K562 (cell line): ENCODE measurements at regions not wholly inside any gene's neighbourhood (a gene's known extent, or its start where the extent isn't known, plus 50 kb on each side); places are given as distances from the start of the nearest gene placed in this dataset.

ENCODE experiments used
- ZNF274 ChIP-seq: IDR thresholded peaks from 2 replicates; pipeline ENCODE4 v1.6.1; 2011; ENCODE audit warnings: low read depth, mild to moderate bottlenecking, low read length, moderate library complexity, borderline replicate concordance
- TF ChIP-seq, protein P1 (sequence below): fragments of 450-650 bp; IDR thresholded peaks from one replicate; pipeline ENCODE4 v1.6.1; 2018; ENCODE audit warnings: mild to moderate bottlenecking, moderate library complexity; ENCODE audit not compliant: partially characterized antibody
- TF ChIP-seq, protein P2 (sequence below): fragments of 250-450 bp; sonication (Bioruptor Pico); IDR thresholded peaks from 2 replicates; pipeline ENCODE4 v1.4.0; 2020; ENCODE audit warnings: mild to moderate bottlenecking, moderate library complexity

DNA sequence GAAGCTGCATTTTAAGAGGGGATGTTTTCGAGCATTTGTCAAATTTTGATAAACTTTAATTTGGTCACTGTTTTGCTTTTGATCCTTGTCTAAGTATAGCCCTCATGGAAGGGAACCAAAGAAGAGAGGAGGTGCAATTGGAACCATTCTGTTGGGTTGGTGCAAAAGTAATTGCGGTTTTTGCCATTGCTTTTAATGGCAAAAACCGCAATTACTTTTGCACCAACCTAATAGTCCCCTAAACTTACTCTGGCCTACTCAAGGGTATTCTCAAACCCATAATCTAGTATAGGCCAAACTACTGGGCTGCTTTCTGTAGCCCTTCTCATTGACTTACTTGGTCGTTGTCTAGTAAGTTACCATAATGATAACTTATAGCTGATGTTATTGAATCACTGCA lies 634.7 kb downstream of the MAFB start:
- TF ChIP-seq, protein P1, sequence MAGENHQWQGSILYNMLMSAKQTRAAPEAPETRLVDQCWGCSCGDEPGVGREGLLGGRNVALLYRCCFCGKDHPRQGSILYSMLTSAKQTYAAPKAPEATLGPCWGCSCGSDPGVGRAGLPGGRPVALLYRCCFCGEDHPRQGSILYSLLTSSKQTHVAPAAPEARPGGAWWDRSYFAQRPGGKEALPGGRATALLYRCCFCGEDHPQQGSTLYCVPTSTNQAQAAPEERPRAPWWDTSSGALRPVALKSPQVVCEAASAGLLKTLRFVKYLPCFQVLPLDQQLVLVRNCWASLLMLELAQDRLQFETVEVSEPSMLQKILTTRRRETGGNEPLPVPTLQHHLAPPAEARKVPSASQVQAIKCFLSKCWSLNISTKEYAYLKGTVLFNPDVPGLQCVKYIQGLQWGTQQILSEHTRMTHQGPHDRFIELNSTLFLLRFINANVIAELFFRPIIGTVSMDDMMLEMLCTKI, result no peak
- no peak for TF ChIP-seq ZNF274
- TF ChIP-seq, protein P2, sequence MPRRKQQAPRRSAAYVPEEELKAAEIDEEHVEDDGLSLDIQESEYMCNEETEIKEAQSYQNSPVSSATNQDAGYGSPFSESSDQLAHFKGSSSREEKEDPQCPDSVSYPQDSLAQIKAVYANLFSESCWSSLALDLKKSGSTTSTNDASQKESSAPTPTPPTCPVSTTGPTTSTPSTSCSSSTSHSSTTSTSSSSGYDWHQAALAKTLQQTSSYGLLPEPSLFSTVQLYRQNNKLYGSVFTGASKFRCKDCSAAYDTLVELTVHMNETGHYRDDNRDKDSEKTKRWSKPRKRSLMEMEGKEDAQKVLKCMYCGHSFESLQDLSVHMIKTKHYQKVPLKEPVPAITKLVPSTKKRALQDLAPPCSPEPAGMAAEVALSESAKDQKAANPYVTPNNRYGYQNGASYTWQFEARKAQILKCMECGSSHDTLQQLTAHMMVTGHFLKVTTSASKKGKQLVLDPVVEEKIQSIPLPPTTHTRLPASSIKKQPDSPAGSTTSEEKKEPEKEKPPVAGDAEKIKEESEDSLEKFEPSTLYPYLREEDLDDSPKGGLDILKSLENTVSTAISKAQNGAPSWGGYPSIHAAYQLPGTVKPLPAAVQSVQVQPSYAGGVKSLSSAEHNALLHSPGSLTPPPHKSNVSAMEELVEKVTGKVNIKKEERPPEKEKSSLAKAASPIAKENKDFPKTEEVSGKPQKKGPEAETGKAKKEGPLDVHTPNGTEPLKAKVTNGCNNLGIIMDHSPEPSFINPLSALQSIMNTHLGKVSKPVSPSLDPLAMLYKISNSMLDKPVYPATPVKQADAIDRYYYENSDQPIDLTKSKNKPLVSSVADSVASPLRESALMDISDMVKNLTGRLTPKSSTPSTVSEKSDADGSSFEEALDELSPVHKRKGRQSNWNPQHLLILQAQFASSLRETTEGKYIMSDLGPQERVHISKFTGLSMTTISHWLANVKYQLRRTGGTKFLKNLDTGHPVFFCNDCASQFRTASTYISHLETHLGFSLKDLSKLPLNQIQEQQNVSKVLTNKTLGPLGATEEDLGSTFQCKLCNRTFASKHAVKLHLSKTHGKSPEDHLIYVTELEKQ, result no peak
